Right lobe of liver (tissue), 6 donors: ENCODE measurements at regions not wholly inside any gene's neighbourhood (a gene's known extent, or its start where the extent isn't known, plus 50 kb on each side); places are given as distances from the start of the nearest gene placed in this dataset.
"Not testable (repeated sequence)": the region's sequence is repeated elsewhere in the genome, so short reads cannot be mapped to it uniquely, and the experiment has no call there.

Source experiments
- ATAC-seq, 4 donors: fragments of 200-7000 bp; cut with Tn5 transposase; one replicate each; pipeline ENCODE4 v1.9.1; 2020; ENCODE audit warnings: mild to moderate bottlenecking in 4 of 4, moderate library complexity in 4 of 4
- DNase-seq, 3 donors: peaks; one replicate each; pipeline ENCODE4 v3.0.0-alpha.2; 2020
- H3K27ac ChIP-seq, 3 donors: fragments of 200-600 bp; one replicate each; pipeline ENCODE4 v1.8.0; 2022
- H3K27me3 ChIP-seq, 2 donors: fragments of 200-600 bp; one replicate each; pipeline ENCODE4 v1.8.0; 2022
- H3K36me3 ChIP-seq, 4 donors: fragments of 200-600 bp; sonication (generic) in 1 of 4; one replicate each; pipeline versions ENCODE4 v1.5.1 to v1.8.0; 2017 to 2022; ENCODE audit warnings: control low read depth in 1 of 4
- H3K4me1 ChIP-seq, 4 donors: fragments of 200-600 bp; sonication (generic) in 1 of 4; one replicate each; pipeline versions ENCODE4 v1.5.1 to v1.8.0; 2017 to 2022; ENCODE audit warnings: control low read depth in 1 of 4
- H3K4me3 ChIP-seq, 3 donors: fragments of 200-600 bp; one replicate each; pipeline ENCODE4 v1.8.0; 2022
- H3K9me3 ChIP-seq, 4 donors: fragments of 200-600 bp; sonication (generic) in 1 of 4; one replicate each; pipeline versions ENCODE4 v1.5.1 to v1.8.0; 2017 to 2022; ENCODE audit warnings: control low read depth in 1 of 4
- CTCF ChIP-seq, 4 donors: fragments of 200-600 bp in 3 of 4; fragments of 450-650 bp in 1 of 4; IDR thresholded peaks; one replicate each; pipeline versions ENCODE4 v1.5.1 to v1.8.0; 2016 to 2022; ENCODE audit warnings: antibody characterized with exemption in 4 of 4, mild to moderate bottlenecking in 2 of 4
- POLR2A ChIP-seq: fragments of 450-650 bp; IDR thresholded peaks from one replicate; pipeline ENCODE4 v1.6.1; 2017; ENCODE audit warnings: antibody characterized with exemption, mild to moderate bottlenecking
- WGBS: methylation state at CpG from one replicate; pipeline ENCODE4 v1.1.6; 2018; ENCODE audit warnings: low coverage, low lambda C conversion rate; ENCODE audit not compliant: insufficient coverage; ENCODE audit errors: missing lambda C conversion rate; 5-methylcytosine and 5-hydroxymethylcytosine counted together
- intact Hi-C, 2 donors: fragments of 100-400 bp; cut with DNase I; formaldehyde crosslinking; loops; one replicate each; pipeline versions ENCODE4 v1.11.2 to v1.14.1; 2022
- donor health status: DM: no; HTN: yes; CAD: no.
- donor health status: DM: no; HTN: no; CAD: no.
- donor health status: DM: no; HTN: no; CAD: no.
- donor health status: DM: no; HTN: yes; CAD: no.
- donor health status: DM: no; HTN: yes; CAD: no.

DNA sequence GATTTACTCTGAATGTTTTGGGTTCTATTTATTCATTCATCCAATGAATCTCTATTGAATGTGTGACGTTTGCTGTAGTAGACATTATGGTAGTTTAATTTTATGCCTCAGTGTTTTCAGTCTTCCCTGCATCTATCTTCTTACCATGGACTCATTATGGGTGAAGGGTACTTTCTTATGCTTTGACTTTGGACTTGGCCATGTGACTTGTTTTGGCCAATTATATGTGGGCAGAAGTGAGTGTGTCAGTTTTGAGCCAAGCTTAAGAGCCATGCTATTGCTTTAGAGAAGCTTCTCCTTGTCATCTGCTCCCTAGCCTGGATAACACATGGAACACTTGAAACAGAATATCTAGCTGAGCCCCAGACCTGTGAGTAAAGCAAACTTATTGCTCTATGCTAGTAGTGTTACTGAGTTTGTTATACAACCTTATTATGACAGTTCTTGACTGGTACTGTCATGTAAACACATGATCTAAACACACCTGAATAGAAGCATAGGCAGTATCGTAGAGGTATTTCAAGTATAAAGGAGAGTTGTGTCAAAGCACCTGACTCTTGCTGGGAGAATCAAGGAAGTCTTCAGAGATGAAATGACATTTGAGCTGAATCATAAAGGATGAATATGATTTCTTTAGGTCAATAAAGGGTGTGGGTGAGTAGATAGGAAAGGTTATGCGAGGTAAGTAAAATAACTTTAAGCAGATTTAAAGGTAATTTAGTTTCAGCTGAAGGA, 128.4 kb downstream of the NAA11 start:
- Histone ChIP-seq H3K36me3 (no peaks in the 10 kb centered on the region), H3K9me3 (no peaks in the 10 kb centered on the region), H3K4me1 (no peaks in the 10 kb centered on the region), H3K4me3 (no peak overlapping the region), H3K27ac (no peak overlapping the region), H3K27me3 (no peaks in the 10 kb centered on the region)
- no peak for TF ChIP-seq CTCF (IDR thresholded peaks at IDR 0.05)
- no peak for TF ChIP-seq POLR2A
- no peak for DNase-seq
- 48% methylated on average over 3 of the region's 3 CpGs for WGBS
- no peak for ATAC-seq
- intact Hi-C loops = no loop called here

DNA sequence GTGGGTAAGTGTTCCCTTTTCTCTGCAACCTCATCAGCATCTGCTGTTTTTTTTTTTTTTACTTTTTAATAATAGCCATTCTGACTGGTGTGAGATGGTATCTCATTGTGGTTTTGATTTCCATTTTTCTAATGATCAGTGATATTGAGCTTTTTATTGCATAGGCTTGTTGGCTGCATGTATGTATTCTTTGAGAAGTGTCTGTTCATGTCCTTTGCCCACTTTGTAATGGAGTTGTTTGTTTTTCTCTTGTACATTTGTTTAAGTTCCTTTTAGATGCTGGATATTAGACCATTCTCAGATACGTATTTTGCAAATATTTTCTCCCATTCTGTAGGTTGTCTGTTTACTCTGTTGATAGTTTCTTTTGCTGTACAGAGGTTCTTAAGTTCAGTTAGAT, 134.6 kb downstream of the NAA11 start:
- H3K27me3 ChIP-seq, DNase-seq, H3K9me3 ChIP-seq, H3K27ac ChIP-seq, H3K4me3 ChIP-seq, ATAC-seq, H3K36me3 ChIP-seq, H3K4me1 ChIP-seq, intact Hi-C loops: not testable (repeated sequence)
- 29% methylated on average over 1 of the region's 1 CpG for WGBS

DNA sequence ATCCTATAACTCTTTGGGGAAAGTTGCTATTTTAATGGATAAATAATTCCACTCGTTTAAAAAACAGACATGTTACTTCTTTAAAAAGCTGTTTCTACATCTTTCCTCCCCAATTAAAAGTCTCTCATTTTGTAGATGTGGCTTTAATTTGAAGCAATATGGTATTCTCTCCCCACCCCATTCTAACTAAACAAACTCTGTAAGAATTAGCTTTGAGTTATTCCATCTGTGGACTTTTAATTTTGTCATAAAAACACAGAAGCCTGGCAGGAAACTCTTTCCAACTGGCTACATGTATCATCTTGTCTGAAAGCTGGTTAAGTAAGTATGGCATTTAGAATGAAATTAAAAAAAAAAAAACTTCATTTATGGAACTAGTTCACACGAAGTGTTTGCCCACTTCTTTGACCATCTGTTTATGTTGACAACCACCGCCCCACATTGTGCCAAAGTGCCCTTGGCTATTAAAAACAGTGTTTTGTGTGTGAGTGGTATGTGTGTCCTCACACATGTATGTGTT, 140.3 kb downstream of the NAA11 start:
- Histone ChIP-seq H3K4me1 (no peaks in the 10 kb centered on the region), H3K27ac (no peak overlapping the region), H3K36me3 (no peaks in the 10 kb centered on the region), H3K27me3 (no peaks in the 10 kb centered on the region), H3K4me3 (no peak overlapping the region), H3K9me3 (no peaks in the 10 kb centered on the region)
- TF ChIP-seq CTCF (IDR thresholded peaks at IDR 0.05) (no peak), POLR2A (no peak)
- ATAC-seq (no peak), DNase-seq (no peak)
- 31% methylated on average over 3 of the region's 3 CpGs for WGBS
- intact Hi-C loops = no loop called here

GRCh38 chr4:79184476-79184875, 141.4 kb downstream of the NAA11 start:
- H3K27me3 ChIP-seq = no peaks in the 10 kb centered on the region
- intact Hi-C loops = no loop called here
- ATAC-seq = no peak
- H3K27ac ChIP-seq = no peak overlapping the region
- no peak for DNase-seq
- H3K36me3 ChIP-seq = no peaks in the 10 kb centered on the region
- no peaks in the 10 kb centered on the region for H3K4me1 ChIP-seq
- 36% methylated on average over 4 of the region's 4 CpGs for WGBS
- no peaks in the 10 kb centered on the region for H3K9me3 ChIP-seq
- no peak overlapping the region for H3K4me3 ChIP-seq
- no peak for TF ChIP-seq POLR2A
- no peak for TF ChIP-seq CTCF (IDR thresholded peaks at IDR 0.05)

DNA sequence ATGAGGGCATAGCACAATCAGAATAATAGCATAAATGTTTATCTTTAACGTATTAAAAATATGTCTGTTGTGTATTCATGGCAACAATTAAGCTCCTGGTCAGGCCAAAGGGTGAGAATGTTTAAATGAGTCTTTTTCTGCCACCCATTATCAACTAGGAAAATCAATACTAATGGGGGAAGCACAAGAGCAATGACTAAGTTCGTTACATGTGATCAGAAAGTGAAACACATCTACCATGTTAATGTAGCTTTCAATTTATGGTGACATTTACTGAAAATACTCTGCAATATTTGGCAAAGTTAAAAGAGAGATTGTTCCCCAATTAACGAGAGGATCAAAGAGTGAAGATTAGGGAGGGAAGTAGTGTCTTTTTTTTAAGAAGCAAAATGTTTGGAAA, 143.7 kb downstream of the NAA11 start:
- intact Hi-C loops = no loop called here
- WGBS = 37% methylated on average over 3 of the region's 3 CpGs
- ATAC-seq = no peak

More for the DNA sequence above, 143.7 kb downstream of the NAA11 start:
- H3K9me3 ChIP-seq = no peaks in the 10 kb centered on the region
- TF ChIP-seq CTCF (IDR thresholded peaks at IDR 0.05) = no peak
- no peak for TF ChIP-seq POLR2A
- H3K4me3 ChIP-seq = no peak overlapping the region
- H3K36me3 ChIP-seq = no peaks in the 10 kb centered on the region
- no peaks in the 10 kb centered on the region for H3K4me1 ChIP-seq
- no peak for DNase-seq
- H3K27me3 ChIP-seq = no peaks in the 10 kb centered on the region
- H3K27ac ChIP-seq = no peak overlapping the region
